SK-N-SH treated with all-trans-retinoic acid at 6 μM for 48 hours (cell line): ENCODE measurements at regions not wholly inside any gene's neighbourhood (a gene's known extent, or its start where the extent isn't known, plus 50 kb on each side); places are given as distances from the start of the nearest gene placed in this dataset.

Experiments
- ATAC-seq: fragments of 200-7000 bp; cut with Tn5 transposase; 3 replicates; pipeline ENCODE4 v1.9.1; 2020; ENCODE audit warnings: mild to moderate bottlenecking, moderate library complexity
- ARNTL ChIP-seq: fragments of 450-650 bp; formaldehyde crosslinking; IDR thresholded peaks from 2 replicates; pipeline ENCODE4 v1.5.0; 2020; ENCODE audit warnings: low read depth, mild to moderate bottlenecking, moderate library complexity, borderline replicate concordance
- BACH2 ChIP-seq: fragments of 250-450 bp; sonication (Bioruptor Pico); IDR thresholded peaks from 2 replicates; pipeline ENCODE4 v1.9.0; 2021; ENCODE audit warnings: mild to moderate bottlenecking, borderline replicate concordance
- CSDC2 ChIP-seq: fragments of 250-450 bp; sonication (Bioruptor Pico); IDR thresholded peaks from 2 replicates; pipeline ENCODE4 v1.5.0; 2020; ENCODE audit warnings: mild to moderate bottlenecking, moderate library complexity
- ESRRG ChIP-seq: fragments of 250-450 bp; sonication (Bioruptor Pico); IDR thresholded peaks from 2 replicates; pipeline ENCODE4 v1.6.1; 2021; ENCODE audit warnings: mild to moderate bottlenecking
- ISL1 ChIP-seq: fragments of 250-450 bp; sonication (Bioruptor Pico); IDR thresholded peaks from 2 replicates; pipeline ENCODE4 v2.1.2; 2022; ENCODE audit warnings: mild to moderate bottlenecking, moderate library complexity
- OSR1 ChIP-seq: fragments of 250-450 bp; sonication (Bioruptor Pico); IDR thresholded peaks from 2 replicates; pipeline ENCODE4 v1.8.0; 2022; ENCODE audit warnings: moderate library complexity, mild to moderate bottlenecking, inconsistent platforms
- PPARA ChIP-seq: fragments of 250-450 bp; sonication (Bioruptor Pico); IDR thresholded peaks from 2 replicates; pipeline ENCODE4 v1.5.0; 2020; ENCODE audit warnings: mild to moderate bottlenecking, borderline replicate concordance
- RARB ChIP-seq: fragments of 250-450 bp; sonication (Bioruptor Pico); IDR thresholded peaks from 2 replicates; pipeline ENCODE4 v1.8.0; 2021; ENCODE audit warnings: mild to moderate bottlenecking, moderate library complexity
- SNAI2 ChIP-seq: fragments of 250-450 bp; sonication (Bioruptor Pico); IDR thresholded peaks from 2 replicates; pipeline ENCODE4 v1.5.0; 2020; ENCODE audit warnings: mild to moderate bottlenecking, moderate library complexity
- TCF4 ChIP-seq: fragments of 250-450 bp; sonication (Bioruptor Pico); IDR thresholded peaks from 2 replicates; pipeline ENCODE4 v1.8.0; 2021; ENCODE audit warnings: mild to moderate bottlenecking, moderate library complexity, borderline replicate concordance
- TOX ChIP-seq: fragments of 250-450 bp; sonication (Bioruptor Pico); IDR thresholded peaks from 2 replicates; pipeline ENCODE4 v1.8.0; 2021; ENCODE audit warnings: mild to moderate bottlenecking, moderate library complexity, borderline replicate concordance
- ZC3H10 ChIP-seq: fragments of 250-450 bp; sonication (Bioruptor Pico); IDR thresholded peaks from 2 replicates; pipeline ENCODE4 v1.5.1; 2021; ENCODE audit warnings: mild to moderate bottlenecking, moderate library complexity
- ZFP3 ChIP-seq: fragments of 250-450 bp; sonication (Bioruptor Pico); IDR thresholded peaks from 2 replicates; pipeline ENCODE4 v1.5.0; 2020; ENCODE audit warnings: mild to moderate bottlenecking, moderate library complexity
- ZFP30 ChIP-seq: fragments of 450-650 bp; formaldehyde crosslinking; IDR thresholded peaks from 2 replicates; pipeline ENCODE4 v1.5.0; 2022; ENCODE audit warnings: mild to moderate bottlenecking, moderate library complexity
- ZNF565 ChIP-seq: fragments of 450-650 bp; formaldehyde crosslinking; conservative IDR thresholded peaks from 2 replicates; pipeline ENCODE4 v1.5.0; 2020; ENCODE audit warnings: low read depth, mild to moderate bottlenecking, moderate library complexity
- ZNF8 ChIP-seq: fragments of 450-650 bp; formaldehyde crosslinking; IDR thresholded peaks from 2 replicates; pipeline ENCODE4 v1.5.0; 2020; ENCODE audit warnings: mild to moderate bottlenecking, moderate library complexity
- TF ChIP-seq, protein P1 (sequence below): fragments of 250-450 bp; sonication (Bioruptor Pico); IDR thresholded peaks from 2 replicates; pipeline ENCODE4 v1.8.0; 2020; ENCODE audit warnings: mild to moderate bottlenecking, moderate library complexity, borderline replicate concordance
- TF ChIP-seq, protein P2 (sequence below): fragments of 250-450 bp; sonication (Bioruptor Pico); IDR thresholded peaks from 2 replicates; pipeline ENCODE4 v1.5.1; 2020; ENCODE audit warnings: low read depth, mild to moderate bottlenecking, moderate library complexity
- TF ChIP-seq, protein P3 (sequence below): fragments of 250-450 bp; sonication (Bioruptor Pico); IDR thresholded peaks from 2 replicates; pipeline ENCODE4 v1.5.0; 2020; ENCODE audit warnings: mild to moderate bottlenecking, moderate library complexity
- TF ChIP-seq, protein P4 (sequence below): fragments of 250-450 bp; sonication (Bioruptor Pico); IDR thresholded peaks from 2 replicates; pipeline ENCODE4 v1.5.1; 2021; ENCODE audit warnings: mild to moderate bottlenecking, moderate library complexity

DNA sequence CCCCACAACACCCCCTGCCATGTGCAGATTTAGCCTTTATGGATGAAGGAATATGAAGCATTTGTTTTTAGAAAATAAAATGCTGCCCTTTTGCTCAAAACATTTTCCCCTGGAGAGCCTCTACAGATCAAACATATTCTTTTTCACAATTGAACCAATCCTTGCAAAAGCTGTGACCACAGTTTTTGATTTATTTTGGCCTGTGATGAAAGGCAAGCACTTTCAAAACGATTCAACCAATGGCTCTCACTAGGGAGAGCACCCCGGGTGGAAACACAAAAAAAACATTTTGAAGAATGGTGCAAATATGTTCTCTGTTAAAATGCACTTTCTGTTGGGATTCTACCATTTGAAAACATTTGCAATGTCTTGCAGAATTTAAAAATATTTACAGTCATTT lies 476.0 kb upstream of the ONECUT1 start:
- TF ChIP-seq, protein P1, sequence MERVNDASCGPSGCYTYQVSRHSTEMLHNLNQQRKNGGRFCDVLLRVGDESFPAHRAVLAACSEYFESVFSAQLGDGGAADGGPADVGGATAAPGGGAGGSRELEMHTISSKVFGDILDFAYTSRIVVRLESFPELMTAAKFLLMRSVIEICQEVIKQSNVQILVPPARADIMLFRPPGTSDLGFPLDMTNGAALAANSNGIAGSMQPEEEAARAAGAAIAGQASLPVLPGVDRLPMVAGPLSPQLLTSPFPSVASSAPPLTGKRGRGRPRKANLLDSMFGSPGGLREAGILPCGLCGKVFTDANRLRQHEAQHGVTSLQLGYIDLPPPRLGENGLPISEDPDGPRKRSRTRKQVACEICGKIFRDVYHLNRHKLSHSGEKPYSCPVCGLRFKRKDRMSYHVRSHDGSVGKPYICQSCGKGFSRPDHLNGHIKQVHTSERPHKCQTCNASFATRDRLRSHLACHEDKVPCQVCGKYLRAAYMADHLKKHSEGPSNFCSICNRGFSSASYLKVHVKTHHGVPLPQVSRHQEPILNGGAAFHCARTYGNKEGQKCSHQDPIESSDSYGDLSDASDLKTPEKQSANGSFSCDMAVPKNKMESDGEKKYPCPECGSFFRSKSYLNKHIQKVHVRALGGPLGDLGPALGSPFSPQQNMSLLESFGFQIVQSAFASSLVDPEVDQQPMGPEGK (CRISPR knock-in tag) = no peak
- no peak for TF ChIP-seq TCF4 (CRISPR knock-in tag)
- TF ChIP-seq ESRRG (CRISPR knock-in tag) = no peak
- no peak for TF ChIP-seq ARNTL
- TF ChIP-seq, protein P2, sequence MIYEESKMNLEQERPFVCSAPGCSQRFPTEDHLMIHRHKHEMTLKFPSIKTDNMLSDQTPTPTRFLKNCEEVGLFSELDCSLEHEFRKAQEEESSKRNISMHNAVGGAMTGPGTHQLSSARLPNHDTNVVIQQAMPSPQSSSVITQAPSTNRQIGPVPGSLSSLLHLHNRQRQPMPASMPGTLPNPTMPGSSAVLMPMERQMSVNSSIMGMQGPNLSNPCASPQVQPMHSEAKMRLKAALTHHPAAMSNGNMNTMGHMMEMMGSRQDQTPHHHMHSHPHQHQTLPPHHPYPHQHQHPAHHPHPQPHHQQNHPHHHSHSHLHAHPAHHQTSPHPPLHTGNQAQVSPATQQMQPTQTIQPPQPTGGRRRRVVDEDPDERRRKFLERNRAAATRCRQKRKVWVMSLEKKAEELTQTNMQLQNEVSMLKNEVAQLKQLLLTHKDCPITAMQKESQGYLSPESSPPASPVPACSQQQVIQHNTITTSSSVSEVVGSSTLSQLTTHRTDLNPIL = no peak
- no peak for TF ChIP-seq OSR1 (CRISPR knock-in tag)
- TF ChIP-seq ISL1 (CRISPR knock-in tag) = no peak
- TF ChIP-seq ZNF565 (CRISPR knock-in tag) = no peak
- no peak for TF ChIP-seq PPARA (CRISPR knock-in tag)
- no peak for TF ChIP-seq BACH2 (CRISPR knock-in tag)
- TF ChIP-seq TOX (CRISPR knock-in tag) = no peak
- TF ChIP-seq, protein P3, sequence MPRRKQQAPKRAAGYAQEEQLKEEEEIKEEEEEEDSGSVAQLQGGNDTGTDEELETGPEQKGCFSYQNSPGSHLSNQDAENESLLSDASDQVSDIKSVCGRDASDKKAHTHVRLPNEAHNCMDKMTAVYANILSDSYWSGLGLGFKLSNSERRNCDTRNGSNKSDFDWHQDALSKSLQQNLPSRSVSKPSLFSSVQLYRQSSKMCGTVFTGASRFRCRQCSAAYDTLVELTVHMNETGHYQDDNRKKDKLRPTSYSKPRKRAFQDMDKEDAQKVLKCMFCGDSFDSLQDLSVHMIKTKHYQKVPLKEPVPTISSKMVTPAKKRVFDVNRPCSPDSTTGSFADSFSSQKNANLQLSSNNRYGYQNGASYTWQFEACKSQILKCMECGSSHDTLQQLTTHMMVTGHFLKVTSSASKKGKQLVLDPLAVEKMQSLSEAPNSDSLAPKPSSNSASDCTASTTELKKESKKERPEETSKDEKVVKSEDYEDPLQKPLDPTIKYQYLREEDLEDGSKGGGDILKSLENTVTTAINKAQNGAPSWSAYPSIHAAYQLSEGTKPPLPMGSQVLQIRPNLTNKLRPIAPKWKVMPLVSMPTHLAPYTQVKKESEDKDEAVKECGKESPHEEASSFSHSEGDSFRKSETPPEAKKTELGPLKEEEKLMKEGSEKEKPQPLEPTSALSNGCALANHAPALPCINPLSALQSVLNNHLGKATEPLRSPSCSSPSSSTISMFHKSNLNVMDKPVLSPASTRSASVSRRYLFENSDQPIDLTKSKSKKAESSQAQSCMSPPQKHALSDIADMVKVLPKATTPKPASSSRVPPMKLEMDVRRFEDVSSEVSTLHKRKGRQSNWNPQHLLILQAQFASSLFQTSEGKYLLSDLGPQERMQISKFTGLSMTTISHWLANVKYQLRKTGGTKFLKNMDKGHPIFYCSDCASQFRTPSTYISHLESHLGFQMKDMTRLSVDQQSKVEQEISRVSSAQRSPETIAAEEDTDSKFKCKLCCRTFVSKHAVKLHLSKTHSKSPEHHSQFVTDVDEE (CRISPR knock-in tag) = no peak
- TF ChIP-seq, protein P4, sequence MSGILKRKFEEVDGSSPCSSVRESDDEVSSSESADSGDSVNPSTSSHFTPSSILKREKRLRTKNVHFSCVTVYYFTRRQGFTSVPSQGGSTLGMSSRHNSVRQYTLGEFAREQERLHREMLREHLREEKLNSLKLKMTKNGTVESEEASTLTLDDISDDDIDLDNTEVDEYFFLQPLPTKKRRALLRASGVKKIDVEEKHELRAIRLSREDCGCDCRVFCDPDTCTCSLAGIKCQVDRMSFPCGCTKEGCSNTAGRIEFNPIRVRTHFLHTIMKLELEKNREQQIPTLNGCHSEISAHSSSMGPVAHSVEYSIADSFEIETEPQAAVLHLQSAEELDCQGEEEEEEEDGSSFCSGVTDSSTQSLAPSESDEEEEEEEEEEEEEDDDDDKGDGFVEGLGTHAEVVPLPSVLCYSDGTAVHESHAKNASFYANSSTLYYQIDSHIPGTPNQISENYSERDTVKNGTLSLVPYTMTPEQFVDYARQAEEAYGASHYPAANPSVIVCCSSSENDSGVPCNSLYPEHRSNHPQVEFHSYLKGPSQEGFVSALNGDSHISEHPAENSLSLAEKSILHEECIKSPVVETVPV (CRISPR knock-in tag) = no peak
- TF ChIP-seq ZFP30 (CRISPR knock-in tag) = no peak
- TF ChIP-seq CSDC2 (CRISPR knock-in tag) = no peak
- TF ChIP-seq RARB (CRISPR knock-in tag) = no peak
- TF ChIP-seq ZFP3 (CRISPR knock-in tag) = no peak
- no peak for TF ChIP-seq SNAI2 (CRISPR knock-in tag)
- no peak for ATAC-seq

DNA sequence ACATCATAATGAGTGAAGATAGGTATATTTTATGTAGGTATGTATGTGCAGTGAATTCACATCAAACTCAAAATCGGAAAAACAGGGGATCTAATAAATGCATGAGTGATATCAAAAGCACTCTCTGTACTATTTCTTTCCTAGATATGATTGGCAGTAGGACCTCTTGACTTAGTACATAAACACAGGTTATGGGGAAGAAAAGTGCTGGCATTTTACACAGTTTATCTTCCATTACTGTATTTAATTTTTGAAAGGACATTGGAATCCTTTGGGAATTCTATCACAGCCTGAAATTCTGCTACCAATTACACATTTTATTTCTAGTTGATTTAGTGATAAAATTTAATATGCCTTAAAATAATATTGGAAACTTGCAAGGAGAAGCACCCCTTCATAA lies 470.5 kb upstream of the ONECUT1 start:
- ATAC-seq = no peak
- TF ChIP-seq, protein P4 (CRISPR knock-in tag) = no peak
- TF ChIP-seq, protein P1 (CRISPR knock-in tag) = no peak

DNA sequence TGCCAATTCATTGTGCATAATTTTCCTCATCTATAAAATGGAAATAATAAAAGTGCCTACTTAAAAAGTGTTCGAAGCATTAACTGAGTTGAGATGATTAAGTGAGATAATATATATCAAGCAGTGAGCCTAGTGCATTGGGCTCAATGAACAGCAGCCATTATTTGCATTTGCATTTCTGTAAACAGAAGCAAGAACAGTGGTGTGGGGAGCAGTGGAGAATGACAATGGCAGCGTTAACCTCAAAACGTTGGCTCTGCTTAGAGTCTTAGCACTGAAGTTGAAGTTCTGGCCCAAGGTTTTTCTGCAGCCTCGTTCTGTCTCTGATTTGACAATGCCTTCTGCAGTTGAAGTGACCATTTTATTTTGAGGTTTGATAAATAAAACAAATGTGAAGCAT lies 466.3 kb upstream of the ONECUT1 start:
- TF ChIP-seq RARB (CRISPR knock-in tag) (no peak), TOX (CRISPR knock-in tag) (no peak), OSR1 (CRISPR knock-in tag) (no peak), ISL1 (CRISPR knock-in tag) (no peak), ZC3H10 (CRISPR knock-in tag) (no peak), CSDC2 (CRISPR knock-in tag) (no peak), ZNF8 (CRISPR knock-in tag) (no peak), ZFP30 (CRISPR knock-in tag) (no peak), TCF4 (CRISPR knock-in tag) (no peak), PPARA (CRISPR knock-in tag) (no peak), SNAI2 (CRISPR knock-in tag) (no peak), ZNF565 (CRISPR knock-in tag) (no peak), BACH2 (CRISPR knock-in tag) (no peak), ESRRG (CRISPR knock-in tag) (no peak)
- TF ChIP-seq, protein P1 (CRISPR knock-in tag) = no peak
- TF ChIP-seq, protein P2 = no peak
- TF ChIP-seq, protein P4 (CRISPR knock-in tag) = no peak
- ATAC-seq = no peak
